Esophagus squamous epithelium (tissue), 4 donors: ENCODE measurements at regions not wholly inside any gene's neighbourhood (a gene's known extent, or its start where the extent isn't known, plus 50 kb on each side); places are given as distances from the start of the nearest gene placed in this dataset.

Experiments used
- CTCF ChIP-seq, 6 experiments: fragments of 450-650 bp in 4 of 6; fragments of 200-600 bp in 2 of 6; sonication (generic) in 2 of 6; IDR thresholded peaks; one replicate each; pipeline ENCODE4 v1.5.1; 2016 to 2019; ENCODE audit warnings: antibody characterized with exemption in 6 of 6, mild to moderate bottlenecking in 4 of 6, moderate library complexity in 4 of 6
- POLR2A ChIP-seq, 4 donors: fragments of 450-650 bp; IDR thresholded peaks; one replicate each; pipeline ENCODE4 v1.6.1; 2017; ENCODE audit warnings: antibody characterized with exemption in 4 of 4, mild to moderate bottlenecking in 4 of 4, moderate library complexity in 3 of 4

GRCh38 chr21:35971824-35972223 lies 88.5 kb downstream of the SETD4 start:
- TF ChIP-seq CTCF (IDR thresholded peaks at IDR 0.05) (no peak), POLR2A (IDR thresholded peaks at IDR 0.05) (no peak)
